Testis (tissue), 2 donors: ENCODE measurements at regions not wholly inside any gene's neighbourhood (a gene's known extent, or its start where the extent isn't known, plus 50 kb on each side); places are given as distances from the start of the nearest gene placed in this dataset.

Experiments
- CTCF ChIP-seq, 3 experiments: fragments of 450-650 bp in 2 of 3; fragments of 200-600 bp in 1 of 3; sonication (generic) in 1 of 3; IDR thresholded peaks; one replicate each; pipeline ENCODE4 v1.5.1; 2016 to 2019; ENCODE audit warnings: antibody characterized with exemption in 3 of 3, mild to moderate bottlenecking in 2 of 3, moderate library complexity in 1 of 3
- POLR2A ChIP-seq: fragments of 450-650 bp; IDR thresholded peaks from one replicate; pipeline ENCODE4 v1.6.1; 2017; ENCODE audit warnings: antibody characterized with exemption, mild to moderate bottlenecking, moderate library complexity

- TF ChIP-seq CTCF (IDR thresholded peaks at IDR 0.05), result no peak
- no peak for TF ChIP-seq POLR2A
Observed at GRCh38 chr20:50323209-50323608, 132.6 kb downstream of the CEBPB start.
